KOPT-K1 (cell line): ENCODE measurements at regions not wholly inside any gene's neighbourhood (a gene's known extent, or its start where the extent isn't known, plus 50 kb on each side); places are given as distances from the start of the nearest gene placed in this dataset.
"Not testable (repeated sequence)": the region's sequence is repeated elsewhere in the genome, so short reads cannot be mapped to it uniquely, and the experiment has no call there.

Experiments used
- H3K27ac ChIP-seq: fragments of 200-600 bp; sonication (generic); 2 replicates; pipeline ENCODE4 v1.5.1; 2016; ENCODE audit warnings: antibody characterized with exemption, mild to moderate bottlenecking, low read depth, low read length; ENCODE audit not compliant: poor library complexity, severe bottlenecking
- H3K36me3 ChIP-seq: fragments of 200-600 bp; sonication (generic); 2 replicates; pipeline ENCODE4 v1.5.1; 2017; ENCODE audit warnings: antibody characterized with exemption, mild to moderate bottlenecking, low read length, moderate library complexity; ENCODE audit not compliant: insufficient read depth
- H3K9me3 ChIP-seq: fragments of 200-600 bp; sonication (generic); 2 replicates; pipeline ENCODE4 v1.5.1; 2017; ENCODE audit warnings: antibody characterized with exemption, low read length, mild to moderate bottlenecking; ENCODE audit not compliant: insufficient read depth, poor library complexity, severe bottlenecking

DNA sequence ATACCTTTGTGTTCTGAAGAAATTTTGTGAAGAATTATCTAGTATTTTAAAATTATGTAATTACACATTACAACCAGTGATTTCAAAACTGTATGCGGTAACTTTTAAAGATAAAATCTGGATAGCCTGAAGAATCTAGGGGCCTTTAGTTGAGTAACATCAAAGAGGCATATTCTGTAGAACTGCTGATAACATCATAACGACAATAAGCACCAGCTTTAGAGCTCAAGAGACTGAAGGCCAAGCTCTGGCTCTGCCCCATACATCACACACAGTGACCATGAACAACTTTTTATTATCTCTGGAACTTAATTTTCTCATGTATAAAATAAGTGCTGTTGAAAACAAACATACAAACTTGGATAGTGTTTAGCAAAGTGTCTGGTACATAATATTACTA lies 121.1 kb upstream of the RHOBTB1 start:
- no peak overlapping the region for H3K27ac ChIP-seq
- H3K9me3 ChIP-seq = no peaks in the 10 kb centered on the region
- H3K36me3 ChIP-seq = no peaks in the 10 kb centered on the region

GRCh38 chr10:61064356-61064755 lies 120.4 kb upstream of the RHOBTB1 start:
- no peak overlapping the region for H3K27ac ChIP-seq
- no peaks in the 10 kb centered on the region for H3K36me3 ChIP-seq
- no peaks in the 10 kb centered on the region for H3K9me3 ChIP-seq

DNA sequence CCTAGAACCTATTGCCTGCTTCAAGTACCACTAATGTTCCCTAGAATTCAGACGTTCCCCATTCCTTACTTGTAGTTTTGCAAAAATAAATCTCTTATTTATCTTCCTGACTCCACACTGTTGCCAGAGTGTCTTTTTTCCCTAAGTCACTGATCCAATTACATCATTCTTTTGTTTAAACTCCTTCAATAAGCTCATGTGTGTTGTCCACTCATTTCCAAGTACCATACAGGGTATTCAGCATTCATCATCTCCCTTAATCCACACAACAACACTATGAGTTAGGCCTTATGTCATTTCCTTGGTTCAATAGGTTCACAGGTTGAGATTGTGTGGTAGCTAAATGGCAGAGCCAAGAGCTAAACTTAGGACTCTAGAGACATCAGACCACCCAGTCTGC lies 119.9 kb upstream of the RHOBTB1 start:
- H3K27ac ChIP-seq = no peak overlapping the region
- no peaks in the 10 kb centered on the region for H3K9me3 ChIP-seq
- H3K36me3 ChIP-seq = no peaks in the 10 kb centered on the region

GRCh38 chr10:61063034-61063433 lies 119.0 kb upstream of the RHOBTB1 start:
- Histone ChIP-seq H3K27ac (no peak overlapping the region), H3K9me3 (no peaks in the 10 kb centered on the region), H3K36me3 (no peaks in the 10 kb centered on the region)

DNA sequence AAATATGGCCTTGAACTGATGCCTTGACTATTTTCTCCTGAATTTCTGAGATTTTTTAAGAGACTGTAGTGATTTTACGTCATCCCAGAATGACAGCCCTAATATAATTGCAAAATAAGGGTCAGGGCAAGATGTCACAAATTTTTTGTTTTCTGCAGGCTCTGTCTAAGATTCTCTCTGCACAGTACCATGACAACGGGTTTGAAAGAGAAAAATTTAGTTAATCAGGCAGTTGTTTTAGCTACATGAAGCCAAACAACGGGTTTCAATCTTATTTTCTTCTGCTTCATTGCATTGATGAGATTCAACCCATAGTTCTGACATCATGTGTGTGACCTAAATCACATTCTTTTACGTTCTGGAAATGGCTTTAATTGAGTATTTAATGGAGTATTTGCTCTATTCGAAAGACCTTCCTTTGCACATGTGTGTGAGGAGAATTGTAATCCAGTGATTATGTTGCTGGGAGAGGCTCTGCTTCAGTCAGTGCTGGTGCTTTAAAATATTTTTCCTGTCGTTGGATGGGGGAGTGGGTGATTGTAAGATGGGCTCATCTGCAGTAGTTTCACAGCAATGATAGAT lies 118.0 kb upstream of the RHOBTB1 start:
- Histone ChIP-seq H3K27ac (no peak overlapping the region), H3K9me3 (no peaks in the 10 kb centered on the region), H3K36me3 (no peaks in the 10 kb centered on the region)

GRCh38 chr10:61059636-61060035 lies 115.7 kb upstream of the RHOBTB1 start:
- H3K36me3 ChIP-seq = no peaks in the 10 kb centered on the region

DNA sequence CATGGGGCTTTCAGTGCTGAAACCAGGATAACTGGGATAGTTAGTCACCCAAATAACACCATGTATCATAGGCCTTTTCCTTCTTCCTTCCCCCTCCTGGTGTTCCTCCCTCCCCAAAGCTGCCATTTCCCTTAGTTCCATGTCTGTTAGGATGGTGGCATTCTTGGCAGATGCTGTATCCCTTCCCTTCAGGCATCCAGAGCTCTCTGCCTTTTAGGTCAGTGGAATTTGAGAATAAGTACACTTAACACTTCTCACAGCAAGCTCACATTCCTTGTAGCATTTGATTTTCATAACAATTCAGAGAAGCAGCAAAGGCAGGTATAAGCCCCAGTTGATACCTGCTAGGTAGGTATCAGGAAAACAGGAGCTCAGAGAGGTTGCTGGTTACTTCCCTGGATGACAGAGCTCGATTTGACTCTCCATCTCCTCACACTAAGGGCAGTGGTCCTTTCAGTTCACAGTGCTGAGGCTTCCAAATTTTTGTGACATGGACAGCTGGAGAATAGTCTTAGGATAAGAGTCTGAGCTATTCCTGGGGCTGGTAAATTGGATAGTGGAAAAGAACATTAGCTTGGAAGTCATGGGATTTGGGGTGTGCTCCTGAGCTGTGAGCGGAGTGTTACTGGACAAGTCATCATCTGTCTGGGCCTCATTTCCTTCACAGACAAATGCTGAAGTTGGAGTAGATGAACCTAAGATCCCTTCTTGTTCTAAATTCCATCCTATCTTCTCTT lies 108.7 kb upstream of the RHOBTB1 start:
- no peak overlapping the region for H3K27ac ChIP-seq
- H3K9me3 ChIP-seq = no peaks in the 10 kb centered on the region
- H3K36me3 ChIP-seq = no peaks in the 10 kb centered on the region

More at GRCh38 chr10:61059636-61060035, 115.7 kb upstream of the RHOBTB1 start:
- Histone ChIP-seq H3K27ac (no peak overlapping the region), H3K9me3 (no peaks in the 10 kb centered on the region)

GRCh38 chr10:61051344-61051743 lies 107.4 kb upstream of the RHOBTB1 start:
- H3K9me3 ChIP-seq = no peaks in the 10 kb centered on the region
- no peaks in the 10 kb centered on the region for H3K36me3 ChIP-seq
- no peak overlapping the region for H3K27ac ChIP-seq

- no peaks in the 10 kb centered on the region for H3K9me3 ChIP-seq
- no peaks in the 10 kb centered on the region for H3K36me3 ChIP-seq
- H3K27ac ChIP-seq = no peak overlapping the region
Measured at GRCh38 chr10:61050120-61050745, 106.2 kb upstream of the RHOBTB1 start.

GRCh38 chr10:61049386-61049785 lies 105.4 kb upstream of the RHOBTB1 start:
- H3K27ac ChIP-seq = no peak overlapping the region
- no peaks in the 10 kb centered on the region for H3K9me3 ChIP-seq
- H3K36me3 ChIP-seq = no peaks in the 10 kb centered on the region

DNA sequence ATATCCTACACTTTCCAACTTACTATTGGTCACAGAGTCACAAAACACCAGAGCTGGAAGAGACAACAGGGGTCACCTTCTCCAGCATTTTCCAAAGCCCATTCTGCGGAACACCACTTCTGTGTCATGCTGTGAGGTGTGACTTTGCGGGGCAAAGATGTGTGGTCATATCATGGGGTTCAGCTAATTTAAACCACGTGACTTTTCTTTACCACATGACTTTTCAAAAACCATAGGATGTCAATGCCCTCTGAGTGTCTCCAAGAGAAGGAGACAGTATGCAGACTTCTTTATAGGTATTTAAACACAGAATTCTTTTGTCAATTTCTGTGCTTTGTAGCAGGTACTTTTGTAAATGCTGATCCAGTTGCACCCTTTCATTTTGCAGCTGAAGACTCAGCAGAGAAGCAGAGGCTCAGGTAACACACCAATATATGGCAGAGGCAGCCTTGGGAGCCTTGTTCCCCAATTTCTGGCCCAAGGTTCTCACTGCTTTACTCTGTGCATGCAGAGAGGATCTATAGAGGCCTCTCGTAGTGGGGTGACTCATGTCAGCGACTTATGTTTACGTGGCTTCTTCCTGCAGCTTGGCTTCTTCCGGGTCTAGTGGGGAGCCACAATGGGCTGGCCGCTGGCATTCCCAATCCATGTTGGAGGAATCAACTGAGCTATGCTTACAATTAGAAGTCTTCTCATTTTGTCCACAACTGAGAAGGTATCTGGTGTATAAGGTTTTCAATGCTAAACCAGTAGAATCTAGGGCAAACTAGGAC lies 104.0 kb upstream of the RHOBTB1 start:
- Histone ChIP-seq H3K27ac (no peak overlapping the region), H3K9me3 (no peaks in the 10 kb centered on the region), H3K36me3 (no peaks in the 10 kb centered on the region)

GRCh38 chr10:61047081-61047480 lies 103.1 kb upstream of the RHOBTB1 start:
- Histone ChIP-seq H3K9me3 (no peaks in the 10 kb centered on the region), H3K27ac (no peak overlapping the region), H3K36me3 (no peaks in the 10 kb centered on the region)

DNA sequence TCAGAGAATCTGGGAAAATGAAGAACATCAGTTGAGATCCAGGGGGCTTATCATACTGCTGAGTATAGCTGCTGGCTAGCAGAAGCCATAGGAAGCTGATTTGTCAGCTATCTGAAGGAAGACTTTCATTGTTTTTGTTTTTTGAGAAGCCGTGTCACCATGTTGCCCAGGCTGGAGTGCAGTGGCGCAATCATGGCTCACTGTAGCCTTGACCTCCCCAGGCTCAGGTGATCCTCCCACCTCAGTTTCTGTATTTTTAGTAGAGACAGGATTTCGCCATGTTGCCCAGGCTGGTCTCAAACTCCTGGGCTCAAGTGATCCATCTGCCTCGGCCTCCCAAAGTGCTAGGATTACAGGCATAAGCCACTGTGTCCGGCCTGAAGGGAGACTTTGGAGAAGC lies 101.5 kb upstream of the RHOBTB1 start:
- H3K27ac ChIP-seq, H3K36me3 ChIP-seq, H3K9me3 ChIP-seq: not testable (repeated sequence)

DNA sequence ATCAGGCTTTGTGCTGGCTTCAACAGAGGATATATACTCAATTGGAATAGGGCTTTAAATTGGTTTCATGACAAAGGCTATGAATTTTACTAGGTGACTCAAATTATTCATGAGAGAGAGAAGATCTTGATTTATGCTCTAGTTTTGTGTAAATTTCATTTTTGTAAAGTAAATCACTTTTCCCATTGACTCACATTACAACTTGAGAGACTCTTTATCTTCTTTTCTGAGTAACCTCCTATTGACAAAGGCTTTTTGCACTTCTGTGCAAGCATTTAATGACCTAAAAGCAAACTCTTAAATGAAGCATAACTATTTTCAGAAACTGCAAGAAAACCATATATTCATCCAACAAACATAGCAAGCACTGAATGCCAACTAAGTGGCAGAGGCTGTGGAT lies 98.5 kb upstream of the RHOBTB1 start:
- H3K36me3 ChIP-seq = no peaks in the 10 kb centered on the region
- no peak overlapping the region for H3K27ac ChIP-seq
- no peaks in the 10 kb centered on the region for H3K9me3 ChIP-seq

DNA sequence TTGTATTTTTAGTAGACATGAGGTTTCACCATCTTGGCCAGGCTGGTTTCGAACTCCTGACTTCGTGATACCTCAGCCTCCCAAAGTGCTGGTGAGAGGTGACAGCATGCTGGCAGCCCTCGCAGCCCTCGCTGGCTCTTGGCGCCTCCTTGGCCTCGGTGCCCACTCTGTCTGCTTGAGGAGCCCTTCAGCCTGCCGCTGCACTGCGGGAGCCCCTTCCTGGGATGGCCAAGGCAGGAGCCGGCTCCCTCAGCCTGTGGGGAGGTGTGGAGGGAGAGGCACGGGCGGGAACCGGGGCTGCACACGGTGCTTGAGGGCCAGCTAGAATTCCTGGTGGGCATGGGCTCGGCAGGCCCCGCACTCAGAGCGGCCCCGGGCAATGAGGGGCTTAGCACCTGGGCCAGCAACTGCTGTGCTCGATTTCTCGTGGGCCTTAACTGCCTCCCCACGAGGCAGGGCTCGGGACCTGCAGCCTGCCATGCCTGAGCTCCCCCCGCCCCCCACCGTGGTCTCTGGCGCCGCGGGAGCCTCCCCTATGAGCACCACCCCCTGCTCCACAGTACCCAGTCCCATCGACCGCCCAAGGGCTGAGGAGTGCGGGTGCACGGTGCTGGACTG lies 96.5 kb upstream of the RHOBTB1 start:
- Histone ChIP-seq H3K9me3 (no peaks in the 10 kb centered on the region), H3K36me3 (no peaks in the 10 kb centered on the region)

More for the DNA sequence above, 96.5 kb upstream of the RHOBTB1 start:
- no peak overlapping the region for H3K27ac ChIP-seq
